Loucy (cell line): ENCODE measurements at regions not wholly inside any gene's neighbourhood (a gene's known extent, or its start where the extent isn't known, plus 50 kb on each side); places are given as distances from the start of the nearest gene placed in this dataset.

Experiments
- H2AFZ ChIP-seq: fragments of 200-600 bp; sonication (generic); 2 replicates; pipeline ENCODE4 v1.6.0; 2016; ENCODE audit warnings: antibody characterized with exemption, mild to moderate bottlenecking, low read length, moderate library complexity
- H3F3A ChIP-seq: fragments of 200-600 bp; 2 replicates; pipeline ENCODE4 v1.6.0; 2016; ENCODE audit warnings: antibody characterized with exemption, low read depth, mild to moderate bottlenecking
- H3K27me3 ChIP-seq: fragments of 200-600 bp; sonication (generic); 2 replicates; pipeline ENCODE4 v1.6.1; 2014; ENCODE audit warnings: low read length, mild to moderate bottlenecking; ENCODE audit not compliant: insufficient read depth, poor library complexity, severe bottlenecking
- H3K36me3 ChIP-seq: fragments of 200-600 bp; sonication (generic); 2 replicates; pipeline ENCODE4 v1.6.1; 2016; ENCODE audit warnings: low read length; ENCODE audit not compliant: insufficient read depth
- H3K4me1 ChIP-seq: fragments of 200-600 bp; sonication (generic); 2 replicates; pipeline ENCODE4 v1.5.1; 2014; ENCODE audit warnings: low read length, mild to moderate bottlenecking; ENCODE audit not compliant: insufficient read depth, poor library complexity, severe bottlenecking
- H3K4me2 ChIP-seq: fragments of 200-600 bp; sonication (generic); 2 replicates; pipeline ENCODE4 v1.6.0; 2014; ENCODE audit warnings: antibody characterized with exemption, low read length, low read depth, mild to moderate bottlenecking; ENCODE audit not compliant: poor library complexity, severe bottlenecking
- H3K4me3 ChIP-seq: fragments of 200-600 bp; sonication (generic); 2 replicates; pipeline ENCODE4 v1.5.1; 2014; ENCODE audit warnings: low read length, mild to moderate bottlenecking, mixed read lengths; ENCODE audit not compliant: poor library complexity, severe bottlenecking
- H3K79me2 ChIP-seq: fragments of 200-600 bp; sonication (generic); 2 replicates; pipeline ENCODE4 v1.6.1; 2014; ENCODE audit warnings: low read length; ENCODE audit not compliant: insufficient read depth
- H3K9ac ChIP-seq: fragments of 200-600 bp; sonication (generic); 2 replicates; pipeline ENCODE4 v1.6.0; 2014; ENCODE audit warnings: mild to moderate bottlenecking, low read depth, low read length, moderate library complexity; ENCODE audit not compliant: poor library complexity, severe bottlenecking
- H3K9me2 ChIP-seq: fragments of 200-600 bp; sonication (generic); replicated peaks from 2 replicates; pipeline ENCODE4 v1.6.1; 2016; ENCODE audit warnings: low read depth, low read length, mixed read lengths
- H3K9me3 ChIP-seq: fragments of 200-600 bp; sonication (generic); 2 replicates; pipeline ENCODE4 v1.6.1; 2014; ENCODE audit warnings: mild to moderate bottlenecking, antibody characterized with exemption, low read length, low read depth; ENCODE audit not compliant: insufficient read depth
- H4K20me1 ChIP-seq: fragments of 200-600 bp; sonication (generic); 2 replicates; pipeline ENCODE4 v1.6.0; 2014; ENCODE audit warnings: antibody characterized with exemption, low read length, mild to moderate bottlenecking; ENCODE audit not compliant: insufficient read depth, poor library complexity, severe bottlenecking
- CTCF ChIP-seq: fragments of 200-600 bp; sonication (generic); conservative IDR thresholded peaks from 2 replicates; pipeline ENCODE4 v1.5.1; 2014; ENCODE audit warnings: mild to moderate bottlenecking, antibody characterized with exemption, low read length
- EZH2phosphoT487 ChIP-seq: fragments of 200-600 bp; IDR thresholded peaks from 2 replicates; pipeline ENCODE4 v1.6.1; 2018; ENCODE audit warnings: antibody characterized with exemption, mild to moderate bottlenecking, moderate library complexity, borderline replicate concordance

- Histone ChIP-seq H3K4me1 (no peaks in the 10 kb centered on the region), H3K9me2 (no peaks in the 10 kb centered on the region), H3K9me3 (no peaks in the 10 kb centered on the region), H3K4me3 (no peak overlapping the region), H3K79me2 (no peaks in the 10 kb centered on the region), H3F3A (no peaks in the 10 kb centered on the region), H3K9ac (no peak overlapping the region), H2AFZ (no peak overlapping the region), H3K27me3 (no peaks in the 10 kb centered on the region), H3K4me2 (no peak overlapping the region), H3K36me3 (no peaks in the 10 kb centered on the region), H4K20me1 (no peaks in the 10 kb centered on the region)
- TF ChIP-seq CTCF: no peak
- TF ChIP-seq EZH2phosphoT487: no peak
Observed at GRCh38 chr17:68766640-68767039, 165.5 kb upstream of the FAM20A start.

- Histone ChIP-seq H3K79me2 (no peaks in the 10 kb centered on the region), H3K9ac (no peak overlapping the region), H3K4me3 (no peak overlapping the region), H3K4me2 (no peak overlapping the region), H3K9me2 (no peaks in the 10 kb centered on the region), H3K9me3 (no peaks in the 10 kb centered on the region), H2AFZ (no peak overlapping the region), H3K4me1 (no peaks in the 10 kb centered on the region), H3K27me3 (no peaks in the 10 kb centered on the region), H3F3A (no peaks in the 10 kb centered on the region), H3K36me3 (no peaks in the 10 kb centered on the region), H4K20me1 (no peaks in the 10 kb centered on the region)
- TF ChIP-seq CTCF (no peak), EZH2phosphoT487 (no peak)
Observed at GRCh38 chr17:68763562-68763961, 162.4 kb upstream of the FAM20A start.

- Histone ChIP-seq H3K4me1 (no peaks in the 10 kb centered on the region), H4K20me1 (no peaks in the 10 kb centered on the region), H3K9ac (no peak overlapping the region), H3K9me2 (no peaks in the 10 kb centered on the region), H3K9me3 (no peaks in the 10 kb centered on the region), H3K4me3 (no peak overlapping the region), H2AFZ (no peak overlapping the region), H3K79me2 (no peaks in the 10 kb centered on the region), H3K36me3 (no peaks in the 10 kb centered on the region), H3K4me2 (no peak overlapping the region), H3K27me3 (no peaks in the 10 kb centered on the region), H3F3A (no peaks in the 10 kb centered on the region)
- no peak for TF ChIP-seq EZH2phosphoT487
- TF ChIP-seq CTCF: no peak
Observed at GRCh38 chr17:68762911-68763310, 161.7 kb upstream of the FAM20A start.
